SU-DHL-6 (cell line): ENCODE measurements at regions not wholly inside any gene's neighbourhood (a gene's known extent, or its start where the extent isn't known, plus 50 kb on each side); places are given as distances from the start of the nearest gene placed in this dataset.

Experiments used
- H2AFZ ChIP-seq: fragments of 200-600 bp; sonication (generic); 2 replicates; pipeline ENCODE4 v1.6.1; 2014; ENCODE audit warnings: low read depth, mild to moderate bottlenecking, moderate library complexity, mixed read lengths, antibody characterized with exemption, low read length; ENCODE audit not compliant: severe bottlenecking
- H3F3A ChIP-seq: fragments of 200-600 bp; shearing (Covaris generic); 2 replicates; pipeline ENCODE4 v1.6.0; 2016; ENCODE audit warnings: antibody characterized with exemption, mild to moderate bottlenecking; ENCODE audit not compliant: insufficient read depth
- H3K27ac ChIP-seq: fragments of 200-600 bp; sonication (generic); 2 replicates; pipeline ENCODE4 v1.5.1; 2016; ENCODE audit warnings: low read depth, mild to moderate bottlenecking, low read length, moderate library complexity, mixed read lengths
- H3K27me3 ChIP-seq: fragments of 200-600 bp; sonication (generic), shearing (Covaris generic); 2 replicates; pipeline ENCODE4 v1.6.0; 2014; ENCODE audit warnings: mild to moderate bottlenecking, low read length
- H3K36me3 ChIP-seq: fragments of 200-600 bp; sonication (generic); 2 replicates; pipeline ENCODE4 v1.6.1; 2014; ENCODE audit warnings: mild to moderate bottlenecking, low read length, mixed read lengths
- H3K4me2 ChIP-seq: fragments of 300-600, 200-600 bp; shearing (Covaris generic), sonication (generic); 2 replicates; pipeline ENCODE4 v1.6.0; 2014; ENCODE audit warnings: low read length, low read depth, mild to moderate bottlenecking; ENCODE audit not compliant: poor library complexity, severe bottlenecking
- H3K4me3 ChIP-seq: fragments of 200-600 bp; sonication (generic); 2 replicates; pipeline ENCODE4 v1.5.1; 2014; ENCODE audit warnings: antibody characterized with exemption, low read length, mild to moderate bottlenecking, mixed read lengths; ENCODE audit not compliant: insufficient read depth, poor library complexity, severe bottlenecking
- H3K79me2 ChIP-seq: fragments of 200-600 bp; sonication (generic); 2 replicates; pipeline ENCODE4 v1.6.1; 2014; ENCODE audit warnings: mild to moderate bottlenecking, low read length, moderate library complexity; ENCODE audit not compliant: insufficient read depth
- H3K9ac ChIP-seq: fragments of 200-600 bp; sonication (generic); 2 replicates; pipeline ENCODE4 v1.7.0; 2014; ENCODE audit warnings: mild to moderate bottlenecking, low read length
- H3K9me2 ChIP-seq: fragments of 200-600 bp; sonication (generic); replicated peaks from 2 replicates; pipeline ENCODE4 v1.6.1; 2014; ENCODE audit warnings: low read length; ENCODE audit not compliant: insufficient read depth
- H3K9me3 ChIP-seq: fragments of 200-600 bp; sonication (generic); 2 replicates; pipeline ENCODE4 v1.6.1; 2014; ENCODE audit warnings: low read length, mixed read lengths; ENCODE audit not compliant: insufficient read depth
- H4K20me1 ChIP-seq: fragments of 200-600 bp; sonication (generic); 2 replicates; pipeline ENCODE4 v1.6.1; 2014; ENCODE audit warnings: low read depth, mild to moderate bottlenecking, antibody characterized with exemption, low read length, moderate library complexity, mixed read lengths
- EZH2phosphoT487 ChIP-seq: fragments of 200-600 bp; sonication (generic), shearing (Covaris generic); conservative IDR thresholded peaks from 2 replicates; pipeline ENCODE4 v1.6.1; 2018; ENCODE audit warnings: mild to moderate bottlenecking, antibody characterized with exemption, low read length, moderate library complexity, mixed read lengths
- TF ChIP-seq, protein P1 (sequence below): fragments of 200-600 bp; sonication (generic); IDR thresholded peaks from one replicate; pipeline ENCODE4 v1.5.1; 2017; ENCODE audit warnings: antibody characterized with exemption, mild to moderate bottlenecking, low read length, moderate library complexity; ENCODE audit not compliant: insufficient read depth, poor library complexity, severe bottlenecking

DNA sequence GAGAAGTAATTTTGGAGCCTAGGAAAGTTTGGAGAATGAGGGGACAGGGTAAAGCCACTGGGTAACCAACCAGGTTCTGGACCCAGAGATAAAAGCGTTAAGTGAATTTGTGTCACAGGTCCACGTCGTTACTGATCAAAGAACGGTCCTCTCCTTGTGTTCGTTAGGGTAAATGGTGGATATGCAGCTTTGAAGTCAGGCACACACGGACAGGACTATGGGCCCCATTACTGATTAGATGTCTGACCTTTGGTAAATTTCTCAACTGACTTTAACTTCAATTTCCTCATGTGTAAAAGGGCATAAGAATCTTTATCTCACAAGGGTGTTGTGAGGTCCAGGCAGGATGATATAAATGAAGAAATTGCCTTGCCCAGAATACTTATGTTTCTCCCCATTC is 76.6 kb downstream of the EMP1 start:
- Histone ChIP-seq H3K79me2 (no peaks in the 10 kb centered on the region), H3K27ac (no peak overlapping the region), H3K4me3 (no peak overlapping the region), H3K4me2 (no peak overlapping the region), H3K36me3 (no peaks in the 10 kb centered on the region), H3K9me3 (no peaks in the 10 kb centered on the region), H3K27me3 (no peaks in the 10 kb centered on the region), H3K9me2 (no peaks in the 10 kb centered on the region), H2AFZ (no peak overlapping the region), H4K20me1 (no peaks in the 10 kb centered on the region), H3F3A (no peaks in the 10 kb centered on the region), H3K9ac (no peak overlapping the region)
- no peak for TF ChIP-seq EZH2phosphoT487
- TF ChIP-seq, protein P1, sequence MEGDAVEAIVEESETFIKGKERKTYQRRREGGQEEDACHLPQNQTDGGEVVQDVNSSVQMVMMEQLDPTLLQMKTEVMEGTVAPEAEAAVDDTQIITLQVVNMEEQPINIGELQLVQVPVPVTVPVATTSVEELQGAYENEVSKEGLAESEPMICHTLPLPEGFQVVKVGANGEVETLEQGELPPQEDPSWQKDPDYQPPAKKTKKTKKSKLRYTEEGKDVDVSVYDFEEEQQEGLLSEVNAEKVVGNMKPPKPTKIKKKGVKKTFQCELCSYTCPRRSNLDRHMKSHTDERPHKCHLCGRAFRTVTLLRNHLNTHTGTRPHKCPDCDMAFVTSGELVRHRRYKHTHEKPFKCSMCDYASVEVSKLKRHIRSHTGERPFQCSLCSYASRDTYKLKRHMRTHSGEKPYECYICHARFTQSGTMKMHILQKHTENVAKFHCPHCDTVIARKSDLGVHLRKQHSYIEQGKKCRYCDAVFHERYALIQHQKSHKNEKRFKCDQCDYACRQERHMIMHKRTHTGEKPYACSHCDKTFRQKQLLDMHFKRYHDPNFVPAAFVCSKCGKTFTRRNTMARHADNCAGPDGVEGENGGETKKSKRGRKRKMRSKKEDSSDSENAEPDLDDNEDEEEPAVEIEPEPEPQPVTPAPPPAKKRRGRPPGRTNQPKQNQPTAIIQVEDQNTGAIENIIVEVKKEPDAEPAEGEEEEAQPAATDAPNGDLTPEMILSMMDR: no peak

DNA sequence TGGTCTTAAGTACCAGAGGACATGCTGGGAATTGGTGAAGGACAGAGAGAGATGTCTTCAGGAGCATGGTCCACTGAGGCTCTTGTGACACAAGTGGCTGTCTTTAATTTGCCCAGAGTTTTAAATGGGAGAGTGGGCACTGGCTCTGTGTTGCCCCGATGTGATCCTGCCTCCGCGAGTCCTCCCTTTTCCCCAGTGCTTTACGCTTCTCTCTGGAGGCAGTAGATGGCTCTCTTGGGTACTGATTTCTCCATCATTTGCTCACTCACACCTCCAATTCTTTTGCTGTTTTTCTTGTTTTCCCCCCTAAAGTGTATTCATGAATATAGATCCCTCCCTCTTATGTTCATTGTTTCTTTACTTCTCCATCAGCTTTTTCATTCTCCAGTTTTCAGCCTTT is 74.3 kb downstream of the EMP1 start:
- no peak overlapping the region for H2AFZ ChIP-seq
- no peaks in the 10 kb centered on the region for H3K79me2 ChIP-seq
- no peak overlapping the region for H3K4me2 ChIP-seq
- H3F3A ChIP-seq: no peaks in the 10 kb centered on the region
- H3K27me3 ChIP-seq: no peaks in the 10 kb centered on the region
- H3K27ac ChIP-seq: no peak overlapping the region
- TF ChIP-seq EZH2phosphoT487: no peak
- TF ChIP-seq, protein P1: no peak
- no peaks in the 10 kb centered on the region for H3K36me3 ChIP-seq
- H3K9me3 ChIP-seq: no peaks in the 10 kb centered on the region
- no peaks in the 10 kb centered on the region for H3K9me2 ChIP-seq
- no peak overlapping the region for H3K4me3 ChIP-seq
- no peaks in the 10 kb centered on the region for H4K20me1 ChIP-seq
- no peak overlapping the region for H3K9ac ChIP-seq
